ENCODE measurements at regions not wholly inside any gene's neighbourhood (a gene's known extent, or its start where the extent isn't known, plus 50 kb on each side); places are given as distances from the start of the nearest gene placed in this dataset.

DNA sequence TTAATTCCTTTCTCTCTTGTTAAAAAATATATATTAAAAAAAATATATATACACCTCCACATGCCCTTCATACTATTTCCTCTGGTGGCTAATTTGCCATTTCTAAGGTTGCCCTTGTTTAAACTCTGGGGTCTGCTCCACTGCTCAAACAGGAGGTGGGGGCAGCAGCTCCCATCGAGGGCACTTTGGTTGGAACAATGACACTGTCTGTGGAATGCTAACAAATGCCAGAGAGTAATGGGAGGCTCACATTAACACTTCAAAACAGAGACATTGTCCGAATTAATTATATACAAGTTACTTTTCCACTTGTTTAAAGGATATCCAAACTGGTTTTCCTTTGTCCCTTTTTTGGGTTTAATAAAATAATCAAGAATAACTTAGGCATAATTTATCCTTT lies 58.8 kb upstream of the CD302 start:
- Mint-ChIP-seq H3K4me3 (no peak overlapping the region), H3K36me3 (no peaks in the 10 kb centered on the region), H3K27ac (no peak overlapping the region), H3K9me3 (no peaks in the 10 kb centered on the region), H3K4me1 (peaks cover 14% of the 10 kb centered on the region), H3K27me3 (ENCODE audit: low read depth) (no peaks in the 10 kb centered on the region)
- DNase-seq (ENCODE audit: low spot score) (no peak), ATAC-seq (peak; percentile 98)
- TF ChIP-seq ZBTB21 (CRISPR knock-in tag; IDR thresholded peaks at IDR 0.05; ENCODE audit: borderline replicate concordance) (no peak), NR3C1 (CRISPR knock-in tag; conservative IDR thresholded peaks at IDR 0.05; ENCODE audit: low read depth) (no peak), MXD4 (CRISPR knock-in tag; IDR thresholded peaks at IDR 0.05; ENCODE audit: borderline replicate concordance) (no peak), KAT7 (CRISPR knock-in tag; IDR thresholded peaks at IDR 0.05; ENCODE audit: borderline replicate concordance) (no peak)
- POLR2A ChIA-PET: interaction anchor here (0.6 kb wide), 1 partner anchor 15 kb away, joined by 3 read pairs; no protein-coding TSS in a partner anchor
- CTCF ChIA-PET: interaction anchor here (0.9 kb wide), 1 partner anchor 64 kb away, joined by 3 read pairs; no protein-coding TSS in a partner anchor

DNA sequence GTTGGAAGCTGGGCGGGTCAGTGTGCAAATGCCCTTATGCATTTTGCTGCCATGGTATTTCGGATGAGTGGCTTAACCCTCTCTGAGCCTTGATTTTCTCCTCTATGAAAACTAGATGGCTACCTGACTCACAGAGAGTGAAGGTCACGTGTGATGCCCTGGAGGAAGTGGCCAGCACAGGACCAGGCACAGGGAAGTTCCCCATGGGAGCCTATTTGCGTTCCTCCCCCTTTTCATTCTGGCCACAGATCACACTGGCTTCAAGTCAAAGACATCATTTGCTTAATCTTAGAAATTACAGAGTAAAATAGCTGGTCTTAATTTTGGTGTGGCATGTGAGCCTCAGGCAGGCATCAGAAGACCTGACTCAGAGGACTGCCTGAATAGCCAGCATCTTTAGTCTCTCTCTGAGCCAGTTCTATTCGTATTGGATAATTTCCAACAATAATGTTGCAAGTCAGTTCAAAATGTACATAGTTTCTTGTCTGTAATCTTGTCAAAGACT lies 57.6 kb upstream of the CD302 start:
- CTCF ChIA-PET: no interaction called here
- H3K36me3 Mint-ChIP-seq: no peaks in the 10 kb centered on the region
- POLR2A ChIA-PET: no interaction called here
- no peak overlapping the region for H3K27ac Mint-ChIP-seq
- no peaks in the 10 kb centered on the region for H3K9me3 Mint-ChIP-seq
- no peak for DNase-seq (ENCODE audit: low spot score)
- ATAC-seq: no peak
- no peak overlapping the region for H3K4me3 Mint-ChIP-seq
- H3K27me3 Mint-ChIP-seq (ENCODE audit: low read depth): no peaks in the 10 kb centered on the region
- peaks cover 14% of the 10 kb centered on the region for H3K4me1 Mint-ChIP-seq
- no peak for TF ChIP-seq GABPB1 (CRISPR knock-in tag; IDR thresholded peaks at IDR 0.05)
- no peak for TF ChIP-seq AR (CRISPR knock-in tag; IDR thresholded peaks at IDR 0.05)
- TF ChIP-seq, protein P1, sequence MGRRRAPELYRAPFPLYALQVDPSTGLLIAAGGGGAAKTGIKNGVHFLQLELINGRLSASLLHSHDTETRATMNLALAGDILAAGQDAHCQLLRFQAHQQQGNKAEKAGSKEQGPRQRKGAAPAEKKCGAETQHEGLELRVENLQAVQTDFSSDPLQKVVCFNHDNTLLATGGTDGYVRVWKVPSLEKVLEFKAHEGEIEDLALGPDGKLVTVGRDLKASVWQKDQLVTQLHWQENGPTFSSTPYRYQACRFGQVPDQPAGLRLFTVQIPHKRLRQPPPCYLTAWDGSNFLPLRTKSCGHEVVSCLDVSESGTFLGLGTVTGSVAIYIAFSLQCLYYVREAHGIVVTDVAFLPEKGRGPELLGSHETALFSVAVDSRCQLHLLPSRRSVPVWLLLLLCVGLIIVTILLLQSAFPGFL (CRISPR knock-in tag; IDR thresholded peaks at IDR 0.05; ENCODE audit: borderline replicate concordance): no peak
- TF ChIP-seq, protein P2, sequence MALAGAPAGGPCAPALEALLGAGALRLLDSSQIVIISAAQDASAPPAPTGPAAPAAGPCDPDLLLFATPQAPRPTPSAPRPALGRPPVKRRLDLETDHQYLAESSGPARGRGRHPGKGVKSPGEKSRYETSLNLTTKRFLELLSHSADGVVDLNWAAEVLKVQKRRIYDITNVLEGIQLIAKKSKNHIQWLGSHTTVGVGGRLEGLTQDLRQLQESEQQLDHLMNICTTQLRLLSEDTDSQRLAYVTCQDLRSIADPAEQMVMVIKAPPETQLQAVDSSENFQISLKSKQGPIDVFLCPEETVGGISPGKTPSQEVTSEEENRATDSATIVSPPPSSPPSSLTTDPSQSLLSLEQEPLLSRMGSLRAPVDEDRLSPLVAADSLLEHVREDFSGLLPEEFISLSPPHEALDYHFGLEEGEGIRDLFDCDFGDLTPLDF (CRISPR knock-in tag; IDR thresholded peaks at IDR 0.05): no peak
- TF ChIP-seq ETV6 (CRISPR knock-in tag; IDR thresholded peaks at IDR 0.05): no peak
- no peak for TF ChIP-seq CREB1 (CRISPR knock-in tag; IDR thresholded peaks at IDR 0.05)
- no peak for TF ChIP-seq FOXP4 (CRISPR knock-in tag; IDR thresholded peaks at IDR 0.05)
- no peak for TF ChIP-seq ZNF317 (CRISPR knock-in tag; IDR thresholded peaks at IDR 0.05; ENCODE audit: borderline replicate concordance, low read depth)
- TF ChIP-seq TEAD1 (CRISPR knock-in tag; IDR thresholded peaks at IDR 0.05): no peak
- no peak for TF ChIP-seq SP1 (CRISPR knock-in tag; conservative IDR thresholded peaks at IDR 0.05)
- TF ChIP-seq HMGA2 (CRISPR knock-in tag; IDR thresholded peaks at IDR 0.05): no peak
- TF ChIP-seq FOXJ3 (CRISPR knock-in tag; IDR thresholded peaks at IDR 0.05; ENCODE audit: borderline replicate concordance): no peak
- TF ChIP-seq, protein P3, sequence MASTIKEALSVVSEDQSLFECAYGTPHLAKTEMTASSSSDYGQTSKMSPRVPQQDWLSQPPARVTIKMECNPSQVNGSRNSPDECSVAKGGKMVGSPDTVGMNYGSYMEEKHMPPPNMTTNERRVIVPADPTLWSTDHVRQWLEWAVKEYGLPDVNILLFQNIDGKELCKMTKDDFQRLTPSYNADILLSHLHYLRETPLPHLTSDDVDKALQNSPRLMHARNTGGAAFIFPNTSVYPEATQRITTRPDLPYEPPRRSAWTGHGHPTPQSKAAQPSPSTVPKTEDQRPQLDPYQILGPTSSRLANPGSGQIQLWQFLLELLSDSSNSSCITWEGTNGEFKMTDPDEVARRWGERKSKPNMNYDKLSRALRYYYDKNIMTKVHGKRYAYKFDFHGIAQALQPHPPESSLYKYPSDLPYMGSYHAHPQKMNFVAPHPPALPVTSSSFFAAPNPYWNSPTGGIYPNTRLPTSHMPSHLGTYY (CRISPR knock-in tag; IDR thresholded peaks at IDR 0.05): no peak
- TF ChIP-seq, protein P4, sequence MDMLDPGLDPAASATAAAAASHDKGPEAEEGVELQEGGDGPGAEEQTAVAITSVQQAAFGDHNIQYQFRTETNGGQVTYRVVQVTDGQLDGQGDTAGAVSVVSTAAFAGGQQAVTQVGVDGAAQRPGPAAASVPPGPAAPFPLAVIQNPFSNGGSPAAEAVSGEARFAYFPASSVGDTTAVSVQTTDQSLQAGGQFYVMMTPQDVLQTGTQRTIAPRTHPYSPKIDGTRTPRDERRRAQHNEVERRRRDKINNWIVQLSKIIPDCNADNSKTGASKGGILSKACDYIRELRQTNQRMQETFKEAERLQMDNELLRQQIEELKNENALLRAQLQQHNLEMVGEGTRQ (CRISPR knock-in tag; IDR thresholded peaks at IDR 0.05): no peak
- TF ChIP-seq NFE2L1 (CRISPR knock-in tag; IDR thresholded peaks at IDR 0.05): no peak
- no peak for TF ChIP-seq ATF1 (CRISPR knock-in tag; IDR thresholded peaks at IDR 0.05)
- no peak for TF ChIP-seq ATF3 (CRISPR knock-in tag; conservative IDR thresholded peaks at IDR 0.05)
- TF ChIP-seq AFF4 (CRISPR knock-in tag; IDR thresholded peaks at IDR 0.05; ENCODE audit: borderline replicate concordance): no peak
